HG02571 (cell line): ENCODE measurements at regions not wholly inside any gene's neighbourhood (a gene's known extent, or its start where the extent isn't known, plus 50 kb on each side); places are given as distances from the start of the nearest gene placed in this dataset.
"Not testable (repeated sequence)": the region's sequence is repeated elsewhere in the genome, so short reads cannot be mapped to it uniquely, and the experiment has no call there.

Experiments used
- ATAC-seq: cut with Tn5 transposase; IDR thresholded peaks from one replicate; pipeline ENCODE4 v1.9.1; 2021; ENCODE audit warnings: mild to moderate bottlenecking, moderate library complexity; ENCODE audit not compliant: unreplicated experiment

DNA sequence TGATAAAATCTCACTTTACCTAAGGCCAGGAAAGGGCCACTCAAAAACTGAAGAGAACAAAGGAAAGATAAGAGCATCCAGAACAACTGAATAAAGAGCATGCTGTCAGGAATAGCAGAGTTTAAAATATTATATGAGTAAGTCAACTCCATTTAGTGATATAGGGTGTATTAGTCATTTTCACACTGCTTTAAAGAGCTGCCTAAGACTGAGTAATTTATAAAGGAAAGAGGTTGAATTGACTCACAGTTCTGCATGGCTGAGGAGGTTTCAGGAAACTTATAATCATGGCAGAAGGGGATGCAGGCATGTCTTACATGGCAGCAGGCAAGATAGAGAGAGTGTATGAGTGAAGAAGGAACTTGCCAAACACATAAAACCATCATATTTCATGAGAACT lies 778.0 kb upstream of the NECTIN3 start:
- no peak for ATAC-seq

DNA sequence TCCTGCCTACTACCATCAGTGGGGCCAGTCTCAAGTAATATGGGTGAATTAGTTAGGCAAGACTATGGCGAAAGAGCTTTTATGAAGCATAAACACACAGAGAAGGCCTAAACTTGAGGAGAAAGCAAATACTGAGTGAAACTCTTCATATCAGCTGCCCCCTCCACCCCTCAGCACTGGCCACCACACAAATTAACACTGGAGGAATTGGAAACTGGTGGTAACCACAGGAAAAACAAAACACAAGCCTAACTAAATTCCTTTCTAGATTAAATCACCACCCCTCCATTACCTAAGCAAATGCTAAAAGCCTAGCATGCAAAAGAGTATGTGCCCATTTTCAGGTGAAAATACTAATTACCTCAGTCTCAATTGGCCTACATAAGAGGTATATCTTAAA lies 774.7 kb upstream of the NECTIN3 start:
- no peak for ATAC-seq

DNA sequence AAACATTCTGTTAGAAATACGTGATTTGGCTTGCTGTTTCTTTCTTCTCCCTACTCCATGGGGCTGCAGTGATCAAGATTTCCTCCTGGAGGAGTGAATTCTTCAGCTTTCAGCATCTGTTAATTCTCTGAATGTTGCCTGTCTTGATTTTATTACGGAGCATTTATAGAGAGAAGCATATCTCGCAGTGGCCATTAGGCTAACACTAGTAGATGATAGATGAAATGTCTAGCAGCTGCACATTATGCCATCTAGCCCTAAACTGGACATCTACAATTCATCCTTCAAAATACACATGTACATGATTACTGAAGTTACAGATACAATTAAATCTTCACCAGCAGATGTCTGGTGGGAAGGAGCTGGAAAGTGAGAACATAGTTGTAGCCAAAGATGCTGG lies 769.8 kb upstream of the NECTIN3 start:
- ATAC-seq: no peak

- ATAC-seq: no peak
These were observed 764.4 kb upstream of the NECTIN3 start for GRCh38 chr3:110307065-110307809.

- no peak for ATAC-seq
These were observed 760.1 kb upstream of the NECTIN3 start for GRCh38 chr3:110311541-110311940.

DNA sequence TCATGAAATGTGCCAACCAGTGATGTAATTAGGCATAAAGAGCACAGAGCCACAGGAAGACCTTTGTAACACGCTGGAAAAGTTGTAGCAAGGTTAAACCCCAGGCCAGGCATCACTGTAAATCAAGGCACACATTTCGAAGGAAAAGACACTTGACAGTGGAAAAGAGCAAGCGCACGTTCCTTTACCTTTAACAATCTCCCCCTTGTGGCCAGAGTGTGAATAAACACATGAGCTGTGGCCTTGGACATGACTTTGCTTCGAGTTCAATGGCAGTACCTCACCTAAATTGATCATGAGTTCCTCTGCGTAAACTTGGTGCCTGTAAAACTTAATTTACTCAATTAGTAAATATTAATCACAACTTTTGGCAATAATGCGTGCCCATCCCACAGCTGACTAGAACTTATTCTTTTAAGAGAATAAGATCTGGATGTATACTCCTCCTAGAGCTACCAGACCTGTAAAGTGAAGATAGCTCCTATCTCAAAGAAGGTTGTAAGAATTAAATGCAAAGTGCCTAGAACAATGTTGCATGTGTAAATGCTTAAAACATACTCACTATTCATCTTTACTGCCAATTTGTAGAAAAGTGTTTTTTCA lies 757.0 kb upstream of the NECTIN3 start:
- ATAC-seq: peak; percentile 90

GRCh38 chr3:110318108-110318507 lies 753.5 kb upstream of the NECTIN3 start:
- no peak for ATAC-seq

- ATAC-seq: no peak
These were observed 748.3 kb upstream of the NECTIN3 start for GRCh38 chr3:110323349-110323748.

DNA sequence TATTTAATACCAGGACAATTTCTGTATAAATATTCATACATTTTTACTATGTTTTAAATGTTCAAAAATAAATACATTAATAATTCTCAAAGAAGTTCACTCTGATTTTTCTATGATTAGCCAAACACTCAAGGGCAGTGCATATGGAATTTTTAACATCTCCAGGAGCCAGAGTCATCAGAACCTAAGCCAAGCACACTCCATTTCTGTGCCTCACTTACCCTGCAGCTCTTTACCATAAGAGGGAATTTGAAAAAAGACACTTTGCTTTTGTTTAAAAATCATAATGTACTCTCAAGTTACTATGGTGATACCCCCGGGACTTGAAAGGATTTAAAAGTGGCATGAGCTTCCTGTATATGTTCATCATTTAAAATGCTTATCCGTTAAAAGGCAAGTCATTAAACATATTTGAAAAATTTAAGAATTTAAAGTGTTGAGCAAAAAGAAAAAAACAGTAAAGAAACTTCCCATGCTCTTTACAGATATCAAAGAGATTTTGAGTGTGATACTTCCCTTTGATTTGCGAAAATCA lies 747.4 kb upstream of the NECTIN3 start:
- ATAC-seq: no peak

DNA sequence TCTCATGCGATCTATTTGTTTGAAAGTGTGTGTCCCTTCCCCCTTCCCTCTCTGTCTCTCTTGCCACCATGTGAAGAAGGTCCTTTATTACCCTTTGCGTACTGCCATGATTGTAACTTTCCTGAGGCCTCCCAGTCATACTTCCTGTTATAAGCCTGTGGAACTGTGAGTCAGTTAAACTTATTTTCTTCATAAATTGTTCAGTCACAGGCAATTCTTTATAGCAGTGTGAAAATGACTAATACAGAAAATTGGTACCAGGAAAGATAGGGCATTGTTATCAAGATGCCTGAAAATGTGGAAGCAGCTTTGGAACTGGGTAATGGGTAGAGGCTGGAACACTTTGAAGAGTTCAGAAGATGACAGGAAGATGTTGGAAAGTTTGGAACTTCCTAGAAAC lies 743.7 kb upstream of the NECTIN3 start:
- ATAC-seq: no peak

GRCh38 chr3:110331562-110331961 lies 740.1 kb upstream of the NECTIN3 start:
- ATAC-seq: not testable (repeated sequence)

GRCh38 chr3:110332629-110333028 lies 739.0 kb upstream of the NECTIN3 start:
- no peak for ATAC-seq

- ATAC-seq: no peak
These were observed 730.6 kb upstream of the NECTIN3 start for GRCh38 chr3:110341047-110341446.

- no peak for ATAC-seq
These were observed 728.2 kb upstream of the NECTIN3 start for GRCh38 chr3:110343376-110343775.

- peak; percentile 93 for ATAC-seq
These were observed 727.7 kb upstream of the NECTIN3 start for GRCh38 chr3:110343945-110344344.

DNA sequence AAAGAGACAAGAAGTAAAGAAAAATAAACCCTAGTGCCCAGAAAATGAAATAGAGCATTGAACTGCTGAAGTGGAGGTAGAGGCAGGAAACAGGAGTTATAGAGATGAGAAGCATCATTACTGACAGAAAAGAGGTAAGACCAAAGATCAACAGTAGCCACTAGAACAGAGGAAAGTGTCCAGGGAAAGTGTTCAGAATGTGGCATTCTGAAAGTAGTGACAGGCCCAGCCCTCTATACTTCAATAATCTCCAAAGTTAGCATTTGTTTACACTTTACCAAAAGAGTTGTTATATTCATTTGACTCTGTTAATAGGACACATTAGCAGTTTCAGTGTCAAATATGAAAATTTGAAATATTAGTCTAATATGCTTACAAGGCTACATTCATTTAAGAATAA lies 727.1 kb upstream of the NECTIN3 start:
- ATAC-seq: no peak

- no peak for ATAC-seq
These were observed 726.5 kb upstream of the NECTIN3 start for GRCh38 chr3:110344897-110345767.

DNA sequence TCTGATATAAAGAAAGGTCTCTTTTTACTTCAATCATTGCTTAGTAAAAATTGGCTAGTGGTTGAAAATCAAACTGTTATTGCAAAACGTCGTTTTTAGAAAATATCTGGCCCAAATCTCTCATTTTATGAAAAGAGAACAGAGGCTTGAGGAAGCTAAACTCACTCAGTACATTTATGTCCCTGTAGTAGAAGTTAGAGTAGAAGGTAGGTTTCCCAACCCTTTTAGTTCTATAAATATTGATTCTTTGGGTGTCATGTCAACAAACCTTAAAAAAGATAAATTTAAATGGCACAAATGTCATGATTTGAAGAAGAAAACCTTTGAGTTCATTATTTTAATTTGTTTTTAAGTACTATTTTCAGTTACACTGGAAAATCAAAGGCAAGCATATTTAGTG lies 722.3 kb upstream of the NECTIN3 start:
- no peak for ATAC-seq

DNA sequence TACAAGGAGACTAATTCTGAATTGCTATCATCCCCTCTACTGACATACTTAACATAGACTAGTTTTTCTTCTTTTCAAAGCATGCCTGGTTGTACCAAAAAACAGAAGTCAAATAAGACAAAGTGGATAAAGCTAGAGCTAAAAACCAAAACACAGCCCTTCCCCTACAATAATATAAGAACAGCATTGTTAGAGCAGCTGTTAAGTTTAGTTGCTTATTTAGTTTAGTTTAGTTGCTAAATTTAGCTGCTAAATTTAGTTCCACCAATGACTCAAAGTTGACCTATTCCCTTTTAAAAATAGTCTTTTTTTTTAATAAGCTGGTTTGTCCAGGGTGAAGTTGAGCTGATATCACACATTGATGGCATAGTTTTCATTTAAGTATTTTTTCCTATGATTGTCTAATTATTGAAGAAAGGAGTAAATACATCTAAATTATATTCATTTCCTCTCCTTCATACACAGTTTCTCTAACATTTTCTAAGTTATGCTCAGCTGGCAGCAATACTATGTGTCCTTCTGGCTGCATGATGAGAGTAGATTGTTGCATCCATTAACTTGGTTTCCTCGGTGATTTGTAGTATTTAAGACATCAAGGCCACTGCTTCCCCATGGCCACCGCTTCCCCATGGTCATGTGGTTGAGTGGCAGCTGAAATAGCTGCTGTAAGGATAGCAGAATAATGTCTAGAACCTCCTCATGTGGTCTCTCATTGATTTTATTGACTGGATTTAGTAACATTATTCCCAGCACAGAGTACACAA lies 718.6 kb upstream of the NECTIN3 start:
- no peak for ATAC-seq

DNA sequence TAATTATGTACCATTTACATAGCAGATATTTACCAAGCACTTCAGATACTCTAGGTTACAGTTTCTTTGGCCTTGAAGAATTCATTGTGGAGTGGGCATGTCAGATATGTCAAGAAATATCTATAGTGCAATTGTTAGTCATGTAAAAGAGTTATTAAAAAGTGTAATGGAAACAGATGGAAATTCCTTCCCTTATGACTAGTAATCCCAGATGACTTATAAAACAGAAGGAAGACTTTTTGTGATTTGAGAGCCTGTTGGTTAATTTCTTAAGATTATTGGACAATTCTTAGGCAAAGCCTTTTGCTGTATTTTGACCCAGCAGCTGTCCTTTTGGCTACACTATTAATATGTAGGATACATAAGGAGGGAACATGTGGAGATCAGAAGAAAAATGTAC lies 708.9 kb upstream of the NECTIN3 start:
- ATAC-seq: no peak

GRCh38 chr3:110367289-110367688 lies 704.3 kb upstream of the NECTIN3 start:
- ATAC-seq: not testable (repeated sequence)
